ENCODE measurements at regions not wholly inside any gene's neighbourhood (a gene's known extent, or its start where the extent isn't known, plus 50 kb on each side); places are given as distances from the start of the nearest gene placed in this dataset.

DNA sequence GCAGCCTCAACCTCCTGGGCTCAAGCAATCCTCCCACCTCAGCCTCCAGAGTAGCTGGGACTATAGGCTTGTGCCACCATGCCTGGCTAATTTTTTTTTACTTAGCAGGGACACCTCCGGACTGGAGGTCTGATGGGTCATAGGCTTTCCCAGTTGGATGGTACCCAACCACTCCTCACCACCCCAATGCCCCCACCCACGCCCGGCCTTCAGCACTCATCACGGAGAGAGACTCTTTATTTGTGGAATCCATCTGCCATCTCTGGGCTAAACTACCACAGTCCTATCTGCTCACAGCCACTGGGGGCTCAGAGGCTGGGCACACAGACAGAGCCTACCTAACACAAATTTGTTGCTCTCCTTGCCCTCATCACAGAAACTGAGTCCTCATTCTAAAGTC is 58.3 kb upstream of the STXBP1 start:
- TF ChIP-seq, protein P1, sequence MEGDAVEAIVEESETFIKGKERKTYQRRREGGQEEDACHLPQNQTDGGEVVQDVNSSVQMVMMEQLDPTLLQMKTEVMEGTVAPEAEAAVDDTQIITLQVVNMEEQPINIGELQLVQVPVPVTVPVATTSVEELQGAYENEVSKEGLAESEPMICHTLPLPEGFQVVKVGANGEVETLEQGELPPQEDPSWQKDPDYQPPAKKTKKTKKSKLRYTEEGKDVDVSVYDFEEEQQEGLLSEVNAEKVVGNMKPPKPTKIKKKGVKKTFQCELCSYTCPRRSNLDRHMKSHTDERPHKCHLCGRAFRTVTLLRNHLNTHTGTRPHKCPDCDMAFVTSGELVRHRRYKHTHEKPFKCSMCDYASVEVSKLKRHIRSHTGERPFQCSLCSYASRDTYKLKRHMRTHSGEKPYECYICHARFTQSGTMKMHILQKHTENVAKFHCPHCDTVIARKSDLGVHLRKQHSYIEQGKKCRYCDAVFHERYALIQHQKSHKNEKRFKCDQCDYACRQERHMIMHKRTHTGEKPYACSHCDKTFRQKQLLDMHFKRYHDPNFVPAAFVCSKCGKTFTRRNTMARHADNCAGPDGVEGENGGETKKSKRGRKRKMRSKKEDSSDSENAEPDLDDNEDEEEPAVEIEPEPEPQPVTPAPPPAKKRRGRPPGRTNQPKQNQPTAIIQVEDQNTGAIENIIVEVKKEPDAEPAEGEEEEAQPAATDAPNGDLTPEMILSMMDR (IDR thresholded peaks at IDR 0.05; ENCODE audit: low read depth, low read length): no peak
- no peak overlapping the region for H3K4me3 ChIP-seq (ENCODE audit: low read depth, low read length)

DNA sequence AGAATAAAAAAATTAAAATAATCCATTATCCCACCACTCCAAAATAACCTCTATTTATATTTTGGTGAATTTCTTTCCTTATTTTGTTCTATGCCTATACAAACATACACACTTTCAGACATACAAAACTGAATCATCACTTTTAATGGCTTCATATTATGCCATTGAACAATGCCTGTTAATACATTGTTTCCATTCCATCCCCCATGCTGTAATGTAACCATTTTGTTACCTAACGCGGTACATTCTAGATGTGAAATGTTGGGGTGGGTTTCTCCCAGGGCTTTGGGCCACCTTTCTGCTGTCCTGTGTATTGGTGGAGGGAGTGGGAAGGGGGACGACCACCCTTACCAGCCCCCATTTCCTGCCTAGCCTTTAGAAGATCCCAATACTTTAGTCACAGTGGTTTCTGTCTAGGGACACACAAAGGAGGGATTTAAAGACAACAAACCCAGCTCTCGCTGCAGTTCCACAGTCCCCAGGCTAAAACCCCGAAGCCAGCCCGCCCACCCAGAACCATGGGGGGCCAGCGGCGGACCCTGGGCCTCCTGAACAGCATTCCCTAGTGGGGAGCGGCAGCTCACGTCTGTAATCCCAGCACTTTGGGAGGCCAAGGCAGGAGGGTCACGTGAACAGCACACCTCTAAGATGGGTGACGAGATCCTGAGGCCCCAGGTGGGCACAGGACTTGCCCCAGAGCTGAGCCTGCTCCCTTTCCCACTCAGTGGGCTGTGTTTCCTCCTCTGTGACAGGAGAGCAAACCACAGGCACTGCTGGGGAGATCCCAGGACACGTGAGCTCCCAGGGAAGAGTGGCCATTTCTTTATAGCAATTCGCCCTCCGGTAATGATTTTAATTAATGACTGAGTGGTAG is 56.9 kb upstream of the STXBP1 start:
- peak overlapping the region; percentile 32; the same call in 1 of the 2 replicates for H3K4me3 ChIP-seq (ENCODE audit: low read depth, low read length)
- TF ChIP-seq, protein P1 (IDR thresholded peaks at IDR 0.05; ENCODE audit: low read depth, low read length): no peak

DNA sequence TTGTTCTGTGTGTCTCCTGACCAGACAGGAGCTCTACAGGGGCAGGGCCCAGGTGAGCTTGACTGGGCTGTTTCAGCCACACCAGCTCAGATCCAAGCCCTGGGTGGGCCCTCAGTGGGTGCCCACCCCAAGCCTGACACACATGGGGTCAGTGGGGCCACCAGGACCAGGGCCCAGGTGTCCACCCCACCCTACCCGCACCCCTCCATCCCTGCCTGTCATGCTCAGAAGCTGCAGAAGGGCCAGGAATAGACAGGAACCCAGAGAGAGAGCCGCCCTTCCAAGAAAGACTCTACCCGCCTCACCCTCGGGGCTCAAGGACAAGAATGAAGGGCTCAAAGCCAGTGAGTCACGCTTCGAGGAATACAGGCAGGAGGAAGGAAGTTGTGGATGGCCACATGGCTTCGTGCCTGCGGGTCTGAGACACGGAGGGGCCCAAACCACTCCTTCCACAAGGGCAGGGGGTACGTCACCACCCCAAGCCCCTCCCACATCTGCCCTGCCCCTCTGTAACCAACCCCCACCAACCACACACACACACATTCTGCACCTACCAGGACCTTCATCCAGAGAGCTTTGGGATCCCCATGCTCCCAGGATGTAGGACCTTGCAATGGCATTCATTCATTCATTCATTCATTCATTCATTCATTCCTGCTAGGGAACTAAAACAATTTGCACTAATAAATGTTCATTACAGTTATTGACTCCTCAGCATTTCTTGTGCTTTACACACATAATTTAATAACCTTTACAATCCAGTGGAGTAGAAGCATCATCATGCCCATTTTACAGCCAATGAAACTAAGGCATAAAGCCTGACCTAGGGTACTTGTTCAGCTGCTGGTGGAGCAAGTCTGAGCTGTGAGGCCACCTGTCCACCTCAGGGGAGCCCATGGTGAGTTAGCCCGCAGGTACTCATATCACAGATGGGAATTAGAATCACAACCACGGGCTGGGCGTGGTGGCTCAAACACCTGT is 55.9 kb upstream of the STXBP1 start:
- peak overlapping the region; percentile 32; the same call in 1 of the 2 replicates for H3K4me3 ChIP-seq (ENCODE audit: low read depth, low read length)
- TF ChIP-seq, protein P1 (IDR thresholded peaks at IDR 0.05; ENCODE audit: low read depth, low read length): no peak

DNA sequence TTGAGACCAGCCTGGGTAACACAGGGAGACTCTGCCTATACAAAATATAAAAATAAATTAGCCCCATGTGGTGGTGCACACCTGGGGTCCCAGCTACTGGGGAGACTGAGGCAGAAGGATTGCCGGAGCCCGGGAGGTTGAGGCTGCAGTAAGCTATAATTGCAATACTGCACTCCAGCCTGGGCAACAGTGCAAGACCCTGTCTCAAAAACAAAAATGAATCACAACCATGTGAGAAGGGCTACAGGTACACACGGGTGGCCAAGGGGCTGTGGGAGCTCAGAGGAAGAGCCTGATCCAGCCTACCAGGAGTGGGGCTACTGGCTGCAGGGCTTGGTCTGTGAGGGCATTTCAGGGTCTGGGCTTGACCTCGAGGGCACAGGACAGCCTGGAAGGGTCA is 55.2 kb upstream of the STXBP1 start:
- TF ChIP-seq, protein P1 (IDR thresholded peaks at IDR 0.05; ENCODE audit: low read depth, low read length): no peak
- H3K4me3 ChIP-seq (ENCODE audit: low read depth, low read length): no peak overlapping the region

DNA sequence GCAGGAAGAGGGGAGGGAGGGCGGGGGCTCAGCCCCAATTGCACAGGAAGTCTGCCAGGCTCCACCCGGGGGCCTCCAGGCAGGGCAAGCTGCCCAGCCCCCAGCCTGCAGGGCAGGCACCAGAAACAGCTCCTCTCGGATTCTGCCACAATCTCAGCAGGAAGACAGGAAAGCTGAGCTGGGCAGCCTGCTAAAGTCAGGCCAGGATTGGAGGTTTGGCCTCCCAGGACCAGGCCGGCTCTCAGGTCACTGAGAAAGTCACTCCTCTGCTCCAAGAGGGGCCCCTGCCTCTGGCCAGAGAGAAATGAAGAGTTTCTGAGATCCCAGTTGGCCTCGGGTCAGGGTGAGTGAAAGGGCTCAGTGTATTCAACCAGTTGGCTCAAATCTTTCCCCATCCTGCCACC is 54.6 kb upstream of the STXBP1 start:
- no peak overlapping the region; the same call in 1 of the 2 replicates for H3K4me3 ChIP-seq (ENCODE audit: low read depth, low read length)
- TF ChIP-seq, protein P1 (IDR thresholded peaks at IDR 0.05; ENCODE audit: low read depth, low read length): no peak

DNA sequence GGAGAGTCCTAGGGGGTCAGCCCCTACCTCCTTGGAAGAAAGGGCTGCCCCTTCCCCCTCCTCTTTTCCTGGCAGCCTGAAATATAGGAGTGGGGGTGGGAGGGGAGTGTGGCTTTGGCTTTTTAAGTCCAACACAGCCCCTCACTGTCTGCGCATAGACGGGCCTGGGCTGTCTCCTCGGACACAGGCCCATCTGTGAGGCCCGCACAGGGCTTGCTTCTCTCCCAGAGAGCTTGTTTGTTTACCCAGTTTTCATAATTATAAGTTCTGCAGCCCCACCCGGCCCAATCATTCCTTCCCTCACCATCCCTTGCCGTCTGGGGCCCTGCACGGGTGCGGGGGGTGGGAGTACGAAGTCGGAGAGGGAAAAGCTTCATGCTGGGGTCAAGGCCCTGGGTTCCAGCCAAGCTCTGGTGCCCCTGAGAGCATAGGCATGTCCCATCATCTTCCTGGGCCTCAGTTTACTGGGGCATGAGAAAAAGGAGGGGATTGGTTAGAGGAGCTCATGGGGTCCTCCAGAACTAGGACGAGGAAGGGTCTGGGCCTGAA is 54.0 kb upstream of the STXBP1 start:
- TF ChIP-seq, protein P1 (IDR thresholded peaks at IDR 0.05; ENCODE audit: low read depth, low read length): no peak
- H3K4me3 ChIP-seq (ENCODE audit: low read depth, low read length): peak overlapping the region; percentile 11
